ENCODE measurements at regions not wholly inside any gene's neighbourhood (a gene's known extent, or its start where the extent isn't known, plus 50 kb on each side); places are given as distances from the start of the nearest gene placed in this dataset.

DNA sequence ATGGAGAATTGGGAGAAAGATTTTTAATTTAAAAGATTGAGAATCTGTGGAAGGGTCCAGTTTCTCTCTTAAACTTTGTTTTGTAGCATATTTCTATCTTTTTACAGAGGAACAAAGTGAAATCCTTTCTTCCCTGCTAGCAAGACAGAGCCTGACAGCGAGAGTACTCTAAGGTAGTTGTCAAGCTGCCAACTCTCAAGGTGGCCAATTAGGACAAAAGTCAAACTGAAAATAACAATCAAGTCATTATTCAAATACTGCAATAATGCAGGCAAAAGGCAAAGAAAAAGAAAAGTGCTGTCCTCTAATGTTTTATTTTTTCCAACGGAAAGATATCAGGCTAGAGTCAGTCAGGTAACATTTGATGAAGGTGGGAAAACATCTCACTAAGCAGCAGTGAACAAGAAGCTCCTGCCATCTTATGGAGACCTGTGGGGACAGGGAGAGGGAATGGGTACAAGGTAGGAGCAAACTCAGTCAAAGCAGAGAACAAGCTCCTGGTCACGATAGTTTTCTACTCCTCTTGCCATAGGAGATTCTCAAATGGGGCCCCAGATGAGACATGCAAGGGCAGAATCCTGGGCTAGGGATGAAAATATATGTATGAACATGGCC lies 801.9 kb upstream of the SLITRK1 start:
- Histone ChIP-seq H3K27me3 (no peaks in the 10 kb centered on the region), H3K4me3 (no peak overlapping the region), H3K9me3 (no peaks in the 10 kb centered on the region), H3K27ac (no peak overlapping the region), H3K36me3 (no peaks in the 10 kb centered on the region), H3K4me1 (peaks cover 0 to 15% (median 0%) of the 10 kb centered on the region in 3 donors)
- no peak for ATAC-seq
- TF ChIP-seq POLR2AphosphoS5 (IDR thresholded peaks at IDR 0.05): no peak
- TF ChIP-seq POLR2A (IDR thresholded peaks at IDR 0.05): no peak
- TF ChIP-seq EP300 (IDR thresholded peaks at IDR 0.05): no peak
- WGBS, 2 donors (ENCODE audit: low coverage in 1 of 2): 49 to 56% methylated on average over 2 to 3 of the region's 3 CpGs

DNA sequence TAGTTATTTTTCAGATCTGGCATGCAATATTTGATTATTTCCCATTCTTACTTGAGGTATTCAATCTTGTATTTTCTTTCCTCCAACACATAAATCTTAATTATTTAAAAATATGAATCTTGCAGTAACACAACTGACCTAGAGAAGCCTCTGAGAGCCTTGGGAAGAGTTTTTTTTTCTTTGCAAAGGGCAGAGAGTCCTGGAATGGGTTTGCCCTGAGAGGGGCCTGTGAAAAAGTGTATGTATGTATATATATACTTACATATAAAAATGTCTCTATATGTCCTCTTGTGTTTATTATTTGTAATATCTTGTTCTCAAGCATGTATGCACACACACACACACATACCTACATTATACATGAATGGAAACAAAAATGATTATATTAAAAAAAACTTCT lies 801.2 kb upstream of the SLITRK1 start:
- H3K27ac ChIP-seq: no peak overlapping the region
- no peak for TF ChIP-seq CTCF (IDR thresholded peaks at IDR 0.05)
- TF ChIP-seq EP300 (IDR thresholded peaks at IDR 0.05): no peak
- TF ChIP-seq POLR2AphosphoS5 (IDR thresholded peaks at IDR 0.05): no peak
- TF ChIP-seq POLR2A (IDR thresholded peaks at IDR 0.05): no peak
- no peaks in the 10 kb centered on the region for H3K36me3 ChIP-seq
- H3K4me1 ChIP-seq: peaks cover 0 to 15% (median 0%) of the 10 kb centered on the region in 3 donors
- no peak overlapping the region for H3K4me3 ChIP-seq
- ATAC-seq: no peak
- H3K27me3 ChIP-seq: no peaks in the 10 kb centered on the region
- no peaks in the 10 kb centered on the region for H3K9me3 ChIP-seq

DNA sequence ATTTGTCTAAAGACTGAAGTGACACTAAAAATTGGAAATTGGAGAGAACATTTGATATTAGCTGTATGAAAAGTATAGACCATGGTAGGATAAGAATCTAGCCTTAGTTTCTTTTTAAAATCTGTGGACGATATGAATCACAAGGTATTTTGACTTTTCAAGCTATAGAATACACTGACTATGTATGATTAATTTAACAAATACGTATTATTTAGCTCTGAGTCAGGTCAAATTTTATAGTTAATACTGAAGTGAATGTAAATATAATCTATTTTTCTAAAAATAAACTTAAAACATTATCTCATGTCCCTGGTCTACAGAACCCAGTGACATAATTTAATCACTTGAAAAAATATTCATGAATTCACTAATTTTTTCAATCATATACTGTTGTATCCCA lies 795.6 kb upstream of the SLITRK1 start:
- no peak overlapping the region for H3K4me3 ChIP-seq
- no peaks in the 10 kb centered on the region for H3K4me1 ChIP-seq
- H3K27ac ChIP-seq: no peak overlapping the region
- no peaks in the 10 kb centered on the region for H3K36me3 ChIP-seq
- ATAC-seq: no peak
- no peaks in the 10 kb centered on the region for H3K27me3 ChIP-seq
- peaks cover 0 to 4% (median 0%) of the 10 kb centered on the region in 3 donors for H3K9me3 ChIP-seq
- TF ChIP-seq POLR2A (IDR thresholded peaks at IDR 0.05): no peak
- no peak for TF ChIP-seq POLR2AphosphoS5 (IDR thresholded peaks at IDR 0.05)
- no peak for TF ChIP-seq CTCF (IDR thresholded peaks at IDR 0.05)
- WGBS, 2 donors (ENCODE audit: low coverage in 1 of 2): 89 to 92% methylated on average over 2 of the region's 2 CpGs

- Histone ChIP-seq H3K4me3 (no peak overlapping the region), H3K27me3 (no peaks in the 10 kb centered on the region), H3K9me3 (peaks cover 0 to 4% (median 0%) of the 10 kb centered on the region in 3 donors), H3K36me3 (no peaks in the 10 kb centered on the region), H3K27ac (no peak overlapping the region), H3K4me1 (no peaks in the 10 kb centered on the region)
- no peak for ATAC-seq
- 46 to 79% methylated on average over 3 of the region's 3 CpGs for WGBS, 2 donors (ENCODE audit: low coverage in 1 of 2)
- no peak for TF ChIP-seq POLR2AphosphoS5 (IDR thresholded peaks at IDR 0.05)
- no peak for TF ChIP-seq EP300 (IDR thresholded peaks at IDR 0.05)
- no peak for TF ChIP-seq POLR2A (IDR thresholded peaks at IDR 0.05)
- no peak for TF ChIP-seq CTCF (IDR thresholded peaks at IDR 0.05)
Observed at GRCh38 chr13:84672616-84673015, 790.3 kb upstream of the SLITRK1 start.

DNA sequence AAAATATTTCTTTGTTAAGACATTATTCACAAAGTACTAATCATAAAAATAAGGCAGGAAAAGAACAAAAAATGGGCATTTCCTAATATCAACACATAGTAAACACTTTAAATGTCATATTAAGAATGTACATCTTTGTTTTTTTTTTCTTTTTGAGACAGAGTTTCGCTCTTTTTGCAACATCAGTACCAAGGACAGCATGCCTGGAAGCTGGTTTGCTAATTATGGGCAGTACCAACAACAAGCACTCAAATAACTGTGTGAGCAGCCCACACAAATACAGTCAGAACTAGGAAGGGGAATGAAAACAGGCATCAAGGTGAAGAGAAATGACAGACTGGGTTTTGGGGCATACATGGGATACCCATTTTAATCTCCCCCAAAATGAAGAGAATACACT lies 788.0 kb upstream of the SLITRK1 start:
- Histone ChIP-seq H3K27me3 (no peaks in the 10 kb centered on the region), H3K4me3 (no peak overlapping the region), H3K9me3 (peaks cover 0 to 4% (median 0%) of the 10 kb centered on the region in 3 donors), H3K36me3 (no peaks in the 10 kb centered on the region), H3K27ac (no peak overlapping the region), H3K4me1 (no peaks in the 10 kb centered on the region)
- no peak for ATAC-seq
- TF ChIP-seq CTCF (IDR thresholded peaks at IDR 0.05) (no peak), EP300 (IDR thresholded peaks at IDR 0.05) (no peak), POLR2A (IDR thresholded peaks at IDR 0.05) (no peak), POLR2AphosphoS5 (IDR thresholded peaks at IDR 0.05) (no peak)
- 67 to 82% methylated on average over 1 of the region's 1 CpG for whole genome bisulfite sequencing, 2 donors (ENCODE audit: low coverage in 1 of 2)
